ENCODE measurements at regions not wholly inside any gene's neighbourhood (a gene's known extent, or its start where the extent isn't known, plus 50 kb on each side); places are given as distances from the start of the nearest gene placed in this dataset.
A peak's percentile ranks its signal among the peaks of the same experiment; 100 is the strongest.

GRCh38 chr3:65279225-65279782, 591.5 kb upstream of the ADAMTS9 start:
- TF ChIP-seq, protein P1, sequence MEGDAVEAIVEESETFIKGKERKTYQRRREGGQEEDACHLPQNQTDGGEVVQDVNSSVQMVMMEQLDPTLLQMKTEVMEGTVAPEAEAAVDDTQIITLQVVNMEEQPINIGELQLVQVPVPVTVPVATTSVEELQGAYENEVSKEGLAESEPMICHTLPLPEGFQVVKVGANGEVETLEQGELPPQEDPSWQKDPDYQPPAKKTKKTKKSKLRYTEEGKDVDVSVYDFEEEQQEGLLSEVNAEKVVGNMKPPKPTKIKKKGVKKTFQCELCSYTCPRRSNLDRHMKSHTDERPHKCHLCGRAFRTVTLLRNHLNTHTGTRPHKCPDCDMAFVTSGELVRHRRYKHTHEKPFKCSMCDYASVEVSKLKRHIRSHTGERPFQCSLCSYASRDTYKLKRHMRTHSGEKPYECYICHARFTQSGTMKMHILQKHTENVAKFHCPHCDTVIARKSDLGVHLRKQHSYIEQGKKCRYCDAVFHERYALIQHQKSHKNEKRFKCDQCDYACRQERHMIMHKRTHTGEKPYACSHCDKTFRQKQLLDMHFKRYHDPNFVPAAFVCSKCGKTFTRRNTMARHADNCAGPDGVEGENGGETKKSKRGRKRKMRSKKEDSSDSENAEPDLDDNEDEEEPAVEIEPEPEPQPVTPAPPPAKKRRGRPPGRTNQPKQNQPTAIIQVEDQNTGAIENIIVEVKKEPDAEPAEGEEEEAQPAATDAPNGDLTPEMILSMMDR (IDR thresholded peaks at IDR 0.05; ENCODE audit: low read depth, low read length) = no peak
- no peak for DNase-seq (ENCODE audit: low read depth in 2 of 2)
- no peak overlapping the region for H3K4me3 ChIP-seq (replicated peaks in 1 of 2; ENCODE audit: low read depth in 2 of 2, low read length in 2 of 2)

GRCh38 chr3:65277798-65278197, 590.0 kb upstream of the ADAMTS9 start:
- TF ChIP-seq, protein P1 (IDR thresholded peaks at IDR 0.05; ENCODE audit: low read depth, low read length) = no peak
- no peak overlapping the region for H3K4me3 ChIP-seq (replicated peaks in 1 of 2; ENCODE audit: low read depth in 2 of 2, low read length in 2 of 2)
- no peak for DNase-seq (ENCODE audit: low read depth in 2 of 2)

DNA sequence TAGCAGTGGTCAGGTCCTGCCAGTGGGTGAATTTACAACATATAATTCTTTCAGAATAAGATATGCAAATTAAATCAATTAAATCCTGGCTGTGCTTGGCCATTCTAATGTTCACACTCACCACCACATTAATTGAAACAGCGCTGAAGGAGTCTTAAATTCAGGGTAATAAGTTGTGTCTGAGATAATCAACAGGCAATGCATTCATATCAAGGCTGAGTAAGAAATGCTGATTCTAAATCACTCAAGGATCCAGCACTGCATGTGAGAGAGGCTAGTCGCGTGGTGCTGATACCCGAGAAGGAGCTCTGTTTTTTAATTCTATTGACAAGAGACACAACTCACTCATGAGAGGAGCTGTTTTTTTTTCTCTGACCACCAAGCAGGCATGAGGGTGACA, 588.8 kb upstream of the ADAMTS9 start:
- no peak for DNase-seq (ENCODE audit: low read depth in 2 of 2)
- H3K4me3 ChIP-seq (replicated peaks in 1 of 2; ENCODE audit: low read depth in 2 of 2, low read length in 2 of 2) = no peak overlapping the region
- TF ChIP-seq, protein P1 (IDR thresholded peaks at IDR 0.05; ENCODE audit: low read depth, low read length) = no peak

- DNase-seq (ENCODE audit: low read depth in 2 of 2) = peak in 1 of 2 donors; percentile 8
- TF ChIP-seq, protein P1 (IDR thresholded peaks at IDR 0.05; ENCODE audit: low read depth, low read length) = no peak
- no peak overlapping the region for H3K4me3 ChIP-seq (replicated peaks in 1 of 2; ENCODE audit: low read depth in 2 of 2, low read length in 2 of 2)
Observed at GRCh38 chr3:65268426-65268825, 580.6 kb upstream of the ADAMTS9 start.

- no peak for DNase-seq (ENCODE audit: low read depth in 2 of 2)
- TF ChIP-seq, protein P1 (IDR thresholded peaks at IDR 0.05; ENCODE audit: low read depth, low read length) = no peak
- H3K4me3 ChIP-seq (replicated peaks in 1 of 2; ENCODE audit: low read depth in 2 of 2, low read length in 2 of 2) = no peak overlapping the region
Observed at GRCh38 chr3:65265942-65266590, 578.3 kb upstream of the ADAMTS9 start.

DNA sequence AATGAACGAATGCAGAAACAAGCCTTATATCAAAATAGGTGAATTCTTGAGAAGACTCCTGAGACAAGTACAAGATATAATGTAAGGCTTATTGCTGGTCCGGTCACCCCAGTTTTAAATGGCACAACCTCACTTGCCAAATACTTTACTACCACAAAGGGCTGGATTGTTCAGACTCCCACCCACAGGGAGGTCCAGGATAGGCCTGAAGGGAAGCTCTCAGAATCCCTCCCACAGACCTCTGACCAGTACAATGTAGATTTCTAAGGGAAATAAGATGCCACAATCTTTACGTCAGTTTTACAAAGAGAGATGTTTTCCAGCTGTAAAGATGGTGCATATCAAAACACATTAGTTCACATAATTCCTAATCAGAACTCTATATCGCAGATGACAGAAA, 577.7 kb upstream of the ADAMTS9 start:
- TF ChIP-seq, protein P1 (IDR thresholded peaks at IDR 0.05; ENCODE audit: low read depth, low read length) = no peak
- DNase-seq (ENCODE audit: low read depth in 2 of 2) = no peak
- H3K4me3 ChIP-seq (replicated peaks in 1 of 2; ENCODE audit: low read depth in 2 of 2, low read length in 2 of 2) = no peak overlapping the region
